ENCODE measurements at regions not wholly inside any gene's neighbourhood (a gene's known extent, or its start where the extent isn't known, plus 50 kb on each side); places are given as distances from the start of the nearest gene placed in this dataset.

DNA sequence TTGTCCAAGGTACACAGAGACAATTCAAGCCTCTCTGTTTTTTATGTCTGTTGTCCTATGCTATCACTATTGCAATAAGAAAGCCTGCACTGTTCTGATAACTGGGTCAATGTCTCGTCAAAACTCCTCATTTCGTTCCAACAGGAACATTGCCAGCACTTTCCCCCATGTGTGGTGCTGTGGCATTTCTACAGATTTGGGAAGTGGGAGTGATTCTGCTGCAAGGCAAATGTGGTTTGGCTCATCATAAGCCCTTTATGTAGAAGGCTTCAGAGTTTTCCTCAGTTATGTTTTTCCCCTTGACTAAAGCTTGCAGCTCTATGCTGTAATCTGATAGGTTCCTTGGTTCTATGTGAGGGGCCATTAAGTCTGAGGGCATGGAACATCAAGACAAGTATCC, 324.1 kb upstream of the TCF4 start:
- TF ChIP-seq, protein P1, sequence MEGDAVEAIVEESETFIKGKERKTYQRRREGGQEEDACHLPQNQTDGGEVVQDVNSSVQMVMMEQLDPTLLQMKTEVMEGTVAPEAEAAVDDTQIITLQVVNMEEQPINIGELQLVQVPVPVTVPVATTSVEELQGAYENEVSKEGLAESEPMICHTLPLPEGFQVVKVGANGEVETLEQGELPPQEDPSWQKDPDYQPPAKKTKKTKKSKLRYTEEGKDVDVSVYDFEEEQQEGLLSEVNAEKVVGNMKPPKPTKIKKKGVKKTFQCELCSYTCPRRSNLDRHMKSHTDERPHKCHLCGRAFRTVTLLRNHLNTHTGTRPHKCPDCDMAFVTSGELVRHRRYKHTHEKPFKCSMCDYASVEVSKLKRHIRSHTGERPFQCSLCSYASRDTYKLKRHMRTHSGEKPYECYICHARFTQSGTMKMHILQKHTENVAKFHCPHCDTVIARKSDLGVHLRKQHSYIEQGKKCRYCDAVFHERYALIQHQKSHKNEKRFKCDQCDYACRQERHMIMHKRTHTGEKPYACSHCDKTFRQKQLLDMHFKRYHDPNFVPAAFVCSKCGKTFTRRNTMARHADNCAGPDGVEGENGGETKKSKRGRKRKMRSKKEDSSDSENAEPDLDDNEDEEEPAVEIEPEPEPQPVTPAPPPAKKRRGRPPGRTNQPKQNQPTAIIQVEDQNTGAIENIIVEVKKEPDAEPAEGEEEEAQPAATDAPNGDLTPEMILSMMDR (IDR thresholded peaks at IDR 0.05): no peak
- no peak for TF ChIP-seq POLR2A (IDR thresholded peaks at IDR 0.05)
